SK-N-SH treated with all-trans-retinoic acid at 6 μM for 48 hours (cell line): ENCODE measurements at regions not wholly inside any gene's neighbourhood (a gene's known extent, or its start where the extent isn't known, plus 50 kb on each side); places are given as distances from the start of the nearest gene placed in this dataset.

ENCODE experiments used
- BACH2 ChIP-seq: fragments of 250-450 bp; sonication (Bioruptor Pico); IDR thresholded peaks from 2 replicates; pipeline ENCODE4 v1.9.0; 2021; ENCODE audit warnings: mild to moderate bottlenecking, borderline replicate concordance
- CSDC2 ChIP-seq: fragments of 250-450 bp; sonication (Bioruptor Pico); IDR thresholded peaks from 2 replicates; pipeline ENCODE4 v1.5.0; 2020; ENCODE audit warnings: mild to moderate bottlenecking, moderate library complexity
- CSRNP3 ChIP-seq: fragments of 250-450 bp; sonication (Bioruptor Pico); IDR thresholded peaks from 2 replicates; pipeline ENCODE4 v1.5.1; 2021; ENCODE audit warnings: mild to moderate bottlenecking, moderate library complexity
- GLIS3 ChIP-seq: fragments of 250-450 bp; sonication (Bioruptor Pico); IDR thresholded peaks from 2 replicates; pipeline ENCODE4 v1.5.0; 2020; ENCODE audit warnings: mild to moderate bottlenecking, moderate library complexity
- OSR1 ChIP-seq: fragments of 250-450 bp; sonication (Bioruptor Pico); IDR thresholded peaks from 2 replicates; pipeline ENCODE4 v1.8.0; 2022; ENCODE audit warnings: moderate library complexity, mild to moderate bottlenecking, inconsistent platforms
- TCF4 ChIP-seq: fragments of 250-450 bp; sonication (Bioruptor Pico); IDR thresholded peaks from 2 replicates; pipeline ENCODE4 v1.8.0; 2021; ENCODE audit warnings: mild to moderate bottlenecking, moderate library complexity, borderline replicate concordance
- ZC3H10 ChIP-seq: fragments of 250-450 bp; sonication (Bioruptor Pico); IDR thresholded peaks from 2 replicates; pipeline ENCODE4 v1.5.1; 2021; ENCODE audit warnings: mild to moderate bottlenecking, moderate library complexity
- ZFP3 ChIP-seq: fragments of 250-450 bp; sonication (Bioruptor Pico); IDR thresholded peaks from 2 replicates; pipeline ENCODE4 v1.5.0; 2020; ENCODE audit warnings: mild to moderate bottlenecking, moderate library complexity
- ZFP30 ChIP-seq: fragments of 450-650 bp; formaldehyde crosslinking; IDR thresholded peaks from 2 replicates; pipeline ENCODE4 v1.5.0; 2022; ENCODE audit warnings: mild to moderate bottlenecking, moderate library complexity
- TF ChIP-seq, protein P1 (sequence below): fragments of 250-450 bp; sonication (Bioruptor Pico); IDR thresholded peaks from 2 replicates; pipeline ENCODE4 v1.5.0; 2020; ENCODE audit warnings: mild to moderate bottlenecking, moderate library complexity
- TF ChIP-seq, protein P2 (sequence below): fragments of 250-450 bp; sonication (Bioruptor Pico); IDR thresholded peaks from 2 replicates; pipeline ENCODE4 v1.8.0; 2020; ENCODE audit warnings: mild to moderate bottlenecking, moderate library complexity, borderline replicate concordance
- TF ChIP-seq, protein P3 (sequence below): fragments of 250-450 bp; sonication (Bioruptor Pico); IDR thresholded peaks from 2 replicates; pipeline ENCODE4 v1.5.1; 2020; ENCODE audit warnings: low read depth, mild to moderate bottlenecking, moderate library complexity

DNA sequence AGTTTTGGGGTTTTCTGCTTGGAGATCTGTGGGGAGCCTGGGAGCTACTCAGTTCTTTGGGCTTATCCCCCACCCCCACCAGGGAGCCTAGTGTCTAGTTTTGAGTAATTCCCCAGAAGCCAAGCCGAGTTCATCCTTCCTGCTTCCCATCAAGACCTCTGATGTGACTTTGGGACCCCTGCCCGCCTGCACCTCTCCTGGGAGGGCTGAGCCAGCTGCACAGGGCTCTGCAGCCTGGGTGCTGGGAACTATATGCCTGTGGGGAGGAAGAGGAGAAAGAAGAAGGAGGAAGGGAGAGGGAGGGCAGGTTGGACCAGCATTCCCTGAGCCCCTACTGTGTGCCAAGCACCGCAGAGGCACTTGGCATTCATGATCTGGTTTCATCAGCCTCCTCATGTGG, 178.9 kb downstream of the TMEM132E start:
- no peak for TF ChIP-seq BACH2 (CRISPR knock-in tag)
- TF ChIP-seq, protein P1, sequence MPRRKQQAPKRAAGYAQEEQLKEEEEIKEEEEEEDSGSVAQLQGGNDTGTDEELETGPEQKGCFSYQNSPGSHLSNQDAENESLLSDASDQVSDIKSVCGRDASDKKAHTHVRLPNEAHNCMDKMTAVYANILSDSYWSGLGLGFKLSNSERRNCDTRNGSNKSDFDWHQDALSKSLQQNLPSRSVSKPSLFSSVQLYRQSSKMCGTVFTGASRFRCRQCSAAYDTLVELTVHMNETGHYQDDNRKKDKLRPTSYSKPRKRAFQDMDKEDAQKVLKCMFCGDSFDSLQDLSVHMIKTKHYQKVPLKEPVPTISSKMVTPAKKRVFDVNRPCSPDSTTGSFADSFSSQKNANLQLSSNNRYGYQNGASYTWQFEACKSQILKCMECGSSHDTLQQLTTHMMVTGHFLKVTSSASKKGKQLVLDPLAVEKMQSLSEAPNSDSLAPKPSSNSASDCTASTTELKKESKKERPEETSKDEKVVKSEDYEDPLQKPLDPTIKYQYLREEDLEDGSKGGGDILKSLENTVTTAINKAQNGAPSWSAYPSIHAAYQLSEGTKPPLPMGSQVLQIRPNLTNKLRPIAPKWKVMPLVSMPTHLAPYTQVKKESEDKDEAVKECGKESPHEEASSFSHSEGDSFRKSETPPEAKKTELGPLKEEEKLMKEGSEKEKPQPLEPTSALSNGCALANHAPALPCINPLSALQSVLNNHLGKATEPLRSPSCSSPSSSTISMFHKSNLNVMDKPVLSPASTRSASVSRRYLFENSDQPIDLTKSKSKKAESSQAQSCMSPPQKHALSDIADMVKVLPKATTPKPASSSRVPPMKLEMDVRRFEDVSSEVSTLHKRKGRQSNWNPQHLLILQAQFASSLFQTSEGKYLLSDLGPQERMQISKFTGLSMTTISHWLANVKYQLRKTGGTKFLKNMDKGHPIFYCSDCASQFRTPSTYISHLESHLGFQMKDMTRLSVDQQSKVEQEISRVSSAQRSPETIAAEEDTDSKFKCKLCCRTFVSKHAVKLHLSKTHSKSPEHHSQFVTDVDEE (CRISPR knock-in tag), result no peak
- no peak for TF ChIP-seq CSDC2
- no peak for TF ChIP-seq ZFP30 (CRISPR knock-in tag)
- no peak for TF ChIP-seq ZFP3
- TF ChIP-seq ZC3H10 (CRISPR knock-in tag), result no peak
- TF ChIP-seq, protein P2, sequence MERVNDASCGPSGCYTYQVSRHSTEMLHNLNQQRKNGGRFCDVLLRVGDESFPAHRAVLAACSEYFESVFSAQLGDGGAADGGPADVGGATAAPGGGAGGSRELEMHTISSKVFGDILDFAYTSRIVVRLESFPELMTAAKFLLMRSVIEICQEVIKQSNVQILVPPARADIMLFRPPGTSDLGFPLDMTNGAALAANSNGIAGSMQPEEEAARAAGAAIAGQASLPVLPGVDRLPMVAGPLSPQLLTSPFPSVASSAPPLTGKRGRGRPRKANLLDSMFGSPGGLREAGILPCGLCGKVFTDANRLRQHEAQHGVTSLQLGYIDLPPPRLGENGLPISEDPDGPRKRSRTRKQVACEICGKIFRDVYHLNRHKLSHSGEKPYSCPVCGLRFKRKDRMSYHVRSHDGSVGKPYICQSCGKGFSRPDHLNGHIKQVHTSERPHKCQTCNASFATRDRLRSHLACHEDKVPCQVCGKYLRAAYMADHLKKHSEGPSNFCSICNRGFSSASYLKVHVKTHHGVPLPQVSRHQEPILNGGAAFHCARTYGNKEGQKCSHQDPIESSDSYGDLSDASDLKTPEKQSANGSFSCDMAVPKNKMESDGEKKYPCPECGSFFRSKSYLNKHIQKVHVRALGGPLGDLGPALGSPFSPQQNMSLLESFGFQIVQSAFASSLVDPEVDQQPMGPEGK (CRISPR knock-in tag), result no peak
- TF ChIP-seq, protein P3, sequence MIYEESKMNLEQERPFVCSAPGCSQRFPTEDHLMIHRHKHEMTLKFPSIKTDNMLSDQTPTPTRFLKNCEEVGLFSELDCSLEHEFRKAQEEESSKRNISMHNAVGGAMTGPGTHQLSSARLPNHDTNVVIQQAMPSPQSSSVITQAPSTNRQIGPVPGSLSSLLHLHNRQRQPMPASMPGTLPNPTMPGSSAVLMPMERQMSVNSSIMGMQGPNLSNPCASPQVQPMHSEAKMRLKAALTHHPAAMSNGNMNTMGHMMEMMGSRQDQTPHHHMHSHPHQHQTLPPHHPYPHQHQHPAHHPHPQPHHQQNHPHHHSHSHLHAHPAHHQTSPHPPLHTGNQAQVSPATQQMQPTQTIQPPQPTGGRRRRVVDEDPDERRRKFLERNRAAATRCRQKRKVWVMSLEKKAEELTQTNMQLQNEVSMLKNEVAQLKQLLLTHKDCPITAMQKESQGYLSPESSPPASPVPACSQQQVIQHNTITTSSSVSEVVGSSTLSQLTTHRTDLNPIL (CRISPR knock-in tag), result no peak
- no peak for TF ChIP-seq CSRNP3
- TF ChIP-seq OSR1 (CRISPR knock-in tag), result no peak
- TF ChIP-seq GLIS3 (CRISPR knock-in tag), result no peak
- no peak for TF ChIP-seq TCF4
